ENCODE measurements at regions not wholly inside any gene's neighbourhood (a gene's known extent, or its start where the extent isn't known, plus 50 kb on each side); places are given as distances from the start of the nearest gene placed in this dataset.

- no peak for TF ChIP-seq POLR2A (IDR thresholded peaks at IDR 0.05)
- TF ChIP-seq CTCF (IDR thresholded peaks at IDR 0.05) = no peak
Measured at GRCh38 chr7:25731846-25732245, 420.2 kb upstream of the NFE2L3 start.
